GM21786 (cell line): ENCODE measurements at regions not wholly inside any gene's neighbourhood (a gene's known extent, or its start where the extent isn't known, plus 50 kb on each side); places are given as distances from the start of the nearest gene placed in this dataset.

Source experiments
- ATAC-seq: cut with Tn5 transposase; IDR thresholded peaks from one replicate; pipeline ENCODE4 v1.9.1; 2021; ENCODE audit not compliant: unreplicated experiment

DNA sequence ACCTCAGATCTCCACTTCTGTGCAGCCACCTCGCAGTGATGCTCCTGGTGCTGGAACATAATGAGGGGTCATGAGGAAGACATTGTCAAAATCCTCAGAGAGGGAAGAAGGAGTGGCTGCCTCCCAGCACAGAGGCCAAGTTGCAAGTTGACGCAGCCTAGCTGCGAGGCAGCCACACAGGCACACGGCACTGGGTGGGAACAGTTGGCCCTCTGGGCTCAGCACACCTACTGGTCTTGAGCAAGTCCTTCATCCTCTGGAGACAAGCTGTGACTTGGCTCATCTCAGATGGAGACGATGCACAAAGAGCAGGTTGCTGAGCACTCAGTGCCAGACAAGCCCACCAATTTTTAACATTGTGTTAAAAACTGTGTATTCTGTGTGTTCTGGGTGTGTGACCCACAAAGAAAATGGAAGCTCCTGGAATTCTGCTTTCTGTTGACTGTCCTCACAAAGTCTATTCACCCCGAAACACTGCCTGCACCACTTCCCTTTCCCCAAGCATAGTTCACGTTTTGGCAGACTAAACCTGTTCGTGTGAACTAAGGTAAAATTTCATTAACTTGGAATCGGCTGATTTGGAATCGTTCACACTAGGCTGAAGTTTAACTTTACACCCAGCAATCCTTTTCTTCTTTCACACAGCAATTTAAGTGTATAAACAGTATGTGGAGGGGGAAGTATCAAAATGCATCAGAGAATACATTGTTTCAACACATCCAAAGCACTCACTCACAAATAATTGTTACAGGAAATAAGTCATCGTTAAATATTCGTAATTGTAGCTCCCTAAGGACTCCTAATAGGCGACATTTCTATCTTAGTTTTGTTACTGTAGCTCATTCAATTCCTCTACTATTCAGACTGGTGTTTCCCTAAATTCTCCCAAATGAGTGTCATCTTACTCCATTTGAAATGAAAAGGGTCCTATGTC, 266.6 kb upstream of the ID2 start:
- ATAC-seq, result no peak

DNA sequence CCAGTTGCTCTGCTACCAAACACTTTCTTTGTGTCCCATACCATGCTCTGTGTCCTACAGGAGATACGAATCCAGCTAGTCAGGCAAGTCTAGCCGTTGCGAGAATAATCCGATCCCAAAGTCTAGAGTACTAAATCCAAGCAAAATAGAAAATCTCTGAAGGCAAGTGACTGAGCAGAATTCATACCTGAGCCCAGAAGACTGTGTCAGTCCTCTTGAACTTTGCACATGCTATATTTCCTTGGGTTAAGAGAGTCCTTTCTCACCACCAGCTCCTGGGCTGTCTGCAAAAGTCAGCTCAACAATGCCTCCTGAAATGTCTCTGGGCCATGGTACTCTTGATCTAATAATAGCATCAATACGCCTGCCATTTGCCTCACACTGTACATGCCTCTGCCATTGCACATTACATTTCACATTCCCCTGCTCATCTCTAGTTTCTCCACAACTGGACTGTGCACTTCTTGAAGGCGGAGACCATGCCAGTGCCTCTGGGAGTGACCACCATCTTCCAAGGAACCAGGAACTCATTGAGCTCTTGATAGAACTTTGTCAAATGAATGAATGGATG, 265.8 kb upstream of the ID2 start:
- no peak for ATAC-seq

GRCh38 chr2:8416849-8417832, 264.7 kb upstream of the ID2 start:
- no peak for ATAC-seq

GRCh38 chr2:8418721-8419120, 263.1 kb upstream of the ID2 start:
- no peak for ATAC-seq

- ATAC-seq, result peak; percentile 88
Observed at GRCh38 chr2:8421658-8422449, 260.0 kb upstream of the ID2 start.

DNA sequence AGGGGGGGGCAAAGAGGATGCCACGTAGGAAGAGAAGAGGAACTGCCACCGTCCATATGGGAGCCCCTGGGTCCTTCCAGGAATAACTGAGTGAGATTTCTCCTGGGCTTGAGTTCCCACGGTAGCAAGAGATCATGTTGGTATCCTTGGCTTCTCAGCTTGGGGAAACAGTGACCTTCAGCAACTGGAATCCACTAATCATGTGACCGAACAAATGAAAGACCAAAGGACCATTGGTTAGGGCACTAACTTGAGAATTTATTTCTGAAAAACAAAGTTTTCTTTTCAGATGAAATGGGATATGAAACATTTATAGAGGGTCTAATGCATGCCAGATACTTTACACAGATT, 259.4 kb upstream of the ID2 start:
- no peak for ATAC-seq

- no peak for ATAC-seq
Observed at GRCh38 chr2:8424997-8425900, 256.6 kb upstream of the ID2 start.

DNA sequence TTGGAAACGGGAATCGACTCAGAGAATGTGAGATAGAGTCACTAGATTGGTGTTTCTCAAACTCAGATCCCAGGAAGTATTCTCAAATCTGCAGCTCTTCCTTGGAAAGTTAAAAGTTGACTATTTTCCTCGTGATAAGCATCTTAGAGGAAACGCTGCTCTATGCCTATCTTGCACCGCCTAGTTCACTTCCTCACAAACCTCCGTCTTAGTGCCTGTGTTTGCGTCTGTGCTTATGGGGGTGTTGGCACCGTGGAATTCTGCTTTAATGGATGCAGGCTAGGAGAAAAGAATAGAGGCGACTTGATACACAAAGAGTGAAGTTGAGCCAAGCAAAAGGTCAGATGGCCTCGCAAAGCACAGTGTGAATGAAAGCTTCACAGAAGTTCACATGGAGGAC, 255.3 kb upstream of the ID2 start:
- ATAC-seq, result no peak

DNA sequence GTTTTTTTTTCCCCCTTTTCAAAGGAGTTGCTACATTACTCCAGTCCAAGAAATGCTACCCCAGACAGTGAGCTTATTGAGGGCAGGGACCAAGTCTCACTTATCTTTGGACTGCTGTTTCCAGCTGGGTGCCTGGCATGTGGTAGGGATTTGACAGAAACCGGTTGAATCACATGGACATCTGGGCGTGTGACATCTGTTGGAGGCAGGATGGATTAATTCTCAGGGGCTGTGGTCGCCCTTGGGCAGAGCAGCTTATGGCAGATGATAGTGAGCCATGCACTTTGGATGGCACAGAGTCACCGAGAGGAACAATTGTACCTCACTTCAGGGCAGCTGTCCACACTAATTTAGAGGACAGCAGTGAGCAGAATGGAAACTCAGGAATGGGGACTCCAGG, 254.6 kb upstream of the ID2 start:
- no peak for ATAC-seq

- ATAC-seq, result no peak
Observed at GRCh38 chr2:8430628-8431027, 251.2 kb upstream of the ID2 start.

GRCh38 chr2:8431446-8432125, 250.3 kb upstream of the ID2 start:
- ATAC-seq, result no peak

DNA sequence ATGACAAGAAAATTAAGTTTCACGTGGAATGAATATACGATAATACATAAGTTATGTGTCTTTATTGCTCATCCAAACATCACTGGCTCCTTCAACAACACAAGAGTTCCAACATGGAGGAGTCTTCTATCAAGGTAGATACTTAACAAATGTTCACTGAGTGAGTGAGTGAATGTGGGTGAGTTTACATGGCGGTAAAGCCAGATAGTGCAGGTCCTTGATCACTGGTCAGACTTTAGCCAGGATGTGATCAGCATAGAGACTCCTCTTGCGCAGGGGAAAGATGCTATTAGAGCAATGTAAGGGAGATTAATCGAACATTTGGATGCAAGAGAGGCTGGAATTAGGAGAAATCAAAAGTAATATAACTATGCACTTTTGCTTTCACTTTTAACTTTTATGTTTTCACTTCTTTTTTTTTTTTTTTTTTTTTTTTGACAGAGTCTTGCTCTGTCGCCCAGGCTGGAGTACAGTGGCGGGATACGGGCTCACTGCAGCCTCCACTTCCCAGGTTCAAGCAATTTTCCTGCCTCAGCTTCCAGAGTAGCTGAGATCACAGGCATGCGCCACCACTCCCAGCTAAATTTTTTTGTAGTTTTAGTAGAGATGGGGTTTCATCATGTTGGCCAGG, 249.0 kb upstream of the ID2 start:
- peak; percentile 74 for ATAC-seq

DNA sequence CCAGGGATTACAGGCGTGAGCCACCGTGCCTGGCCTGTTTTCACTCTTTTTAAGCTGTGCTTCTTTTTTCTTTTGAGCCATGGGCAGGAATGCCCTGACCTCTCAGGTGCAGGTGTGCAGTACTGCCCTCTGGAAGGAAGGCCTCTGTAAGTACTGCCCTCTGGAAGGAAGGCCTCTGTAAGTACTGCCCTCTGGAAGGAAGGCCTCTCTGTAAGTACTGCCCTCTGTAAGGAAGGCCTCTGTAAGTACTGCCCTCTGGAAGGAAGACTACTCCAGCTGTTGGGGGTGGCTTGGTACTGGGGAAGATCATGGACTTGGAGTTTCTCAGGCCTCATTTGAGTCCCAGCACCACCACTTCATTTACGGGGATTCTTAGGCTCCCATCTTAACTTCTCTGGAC, 248.5 kb upstream of the ID2 start:
- no peak for ATAC-seq

GRCh38 chr2:8435608-8436007, 246.2 kb upstream of the ID2 start:
- ATAC-seq, result no peak

GRCh38 chr2:8436585-8436984, 245.3 kb upstream of the ID2 start:
- no peak for ATAC-seq

DNA sequence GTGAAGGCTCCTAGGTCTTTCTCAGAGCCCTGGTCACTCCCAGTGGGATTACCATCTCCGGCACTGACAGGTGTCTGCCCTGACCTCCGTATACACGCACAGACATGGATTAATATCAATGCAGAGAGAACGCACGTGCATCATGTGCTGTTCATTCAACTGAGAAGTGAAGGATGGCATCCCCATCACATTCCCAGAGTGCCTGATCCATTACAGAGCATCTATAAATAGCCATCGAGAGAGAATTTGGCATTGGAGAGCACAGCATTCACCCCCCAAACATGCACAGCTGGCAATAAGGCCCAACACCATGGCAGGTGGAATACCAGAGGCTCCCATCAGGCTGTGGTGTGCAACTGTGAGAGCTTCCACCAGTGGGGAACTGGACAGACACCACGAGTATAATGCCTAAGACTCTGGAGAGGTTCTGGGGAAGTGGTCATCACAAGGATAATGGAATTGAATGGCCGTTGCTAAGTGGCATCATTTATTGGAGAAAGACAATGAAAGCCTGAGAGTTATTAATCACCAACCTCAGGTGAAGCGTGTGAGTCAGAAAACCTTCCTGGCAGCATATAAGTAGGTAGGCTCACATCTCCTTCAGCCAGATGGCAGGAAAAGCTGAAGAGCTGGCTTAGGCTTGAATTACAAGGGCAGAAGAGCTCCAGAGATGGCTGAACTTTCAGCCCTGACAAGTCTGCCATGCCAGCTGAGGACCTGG, 244.5 kb upstream of the ID2 start:
- ATAC-seq, result no peak

- ATAC-seq, result no peak
Observed at GRCh38 chr2:8437949-8438400, 243.9 kb upstream of the ID2 start.

- ATAC-seq, result no peak
Observed at GRCh38 chr2:8438476-8438875, 243.4 kb upstream of the ID2 start.
